GM19467 (cell line): ENCODE measurements at regions not wholly inside any gene's neighbourhood (a gene's known extent, or its start where the extent isn't known, plus 50 kb on each side); places are given as distances from the start of the nearest gene placed in this dataset.

Source experiments
- ATAC-seq: cut with Tn5 transposase; IDR thresholded peaks from one replicate; pipeline ENCODE4 v1.9.1; 2021; ENCODE audit warnings: mild to moderate bottlenecking, moderate library complexity; ENCODE audit not compliant: unreplicated experiment

DNA sequence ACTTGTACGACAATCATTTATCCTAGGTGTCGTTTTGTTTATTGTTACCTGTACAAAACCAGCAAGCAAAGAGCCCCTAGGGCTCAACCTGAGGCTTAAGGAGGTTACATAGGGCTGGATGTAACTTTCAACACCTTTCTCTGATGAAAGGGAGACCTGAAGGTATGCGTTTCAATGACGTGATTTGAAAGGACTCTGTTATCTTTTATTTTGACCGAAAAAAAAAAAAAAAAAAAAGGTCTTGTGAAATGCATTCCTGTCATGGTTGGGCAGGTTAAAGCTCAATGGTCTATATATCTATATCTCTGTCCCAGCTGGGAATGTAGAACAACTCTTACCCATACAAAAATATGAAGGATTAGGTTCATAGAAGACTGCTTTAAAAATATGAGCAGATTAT is 78.7 kb upstream of the SASH1 start:
- no peak for ATAC-seq

GRCh38 chr6:148265054-148265453 is 77.6 kb upstream of the SASH1 start:
- no peak for ATAC-seq

DNA sequence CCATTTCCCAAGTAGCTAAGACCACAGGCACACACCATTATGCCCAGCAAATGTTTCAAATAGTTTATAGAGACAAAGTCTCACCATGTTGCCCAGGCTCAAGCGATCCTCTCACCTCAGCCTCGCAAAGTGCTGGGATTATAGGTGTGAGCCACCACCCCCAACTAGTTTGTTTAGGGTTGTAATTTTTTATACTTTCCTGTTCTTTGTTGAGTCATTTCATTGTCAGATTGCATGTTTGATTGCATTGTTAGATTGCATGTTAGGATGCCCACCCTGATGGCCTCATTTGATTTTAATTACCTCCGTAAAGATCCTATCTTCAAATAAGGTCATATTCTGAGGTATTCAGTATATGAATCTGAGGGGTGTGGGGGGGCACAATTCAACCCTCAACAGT is 73.3 kb upstream of the SASH1 start:
- no peak for ATAC-seq

GRCh38 chr6:148271711-148272439 is 70.8 kb upstream of the SASH1 start:
- no peak for ATAC-seq

DNA sequence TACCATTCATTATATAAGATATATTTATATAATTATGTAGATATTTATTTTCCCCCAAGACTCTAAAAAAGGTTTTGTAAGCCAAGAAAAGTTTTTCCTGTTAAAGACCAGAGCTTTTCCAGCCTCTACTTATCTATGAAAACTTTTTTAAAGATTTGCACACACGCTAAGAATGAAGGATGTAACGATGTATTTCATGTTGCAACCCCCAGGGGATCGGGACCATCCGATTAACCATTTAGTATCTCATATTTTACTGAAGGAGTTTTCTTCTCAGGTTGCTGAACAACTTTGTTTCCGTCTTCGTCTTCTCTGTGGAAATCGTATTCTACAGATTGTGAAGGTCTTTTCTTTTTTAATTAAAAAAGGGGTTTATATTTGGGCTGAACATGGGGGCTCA is 70.0 kb upstream of the SASH1 start:
- ATAC-seq, result no peak

DNA sequence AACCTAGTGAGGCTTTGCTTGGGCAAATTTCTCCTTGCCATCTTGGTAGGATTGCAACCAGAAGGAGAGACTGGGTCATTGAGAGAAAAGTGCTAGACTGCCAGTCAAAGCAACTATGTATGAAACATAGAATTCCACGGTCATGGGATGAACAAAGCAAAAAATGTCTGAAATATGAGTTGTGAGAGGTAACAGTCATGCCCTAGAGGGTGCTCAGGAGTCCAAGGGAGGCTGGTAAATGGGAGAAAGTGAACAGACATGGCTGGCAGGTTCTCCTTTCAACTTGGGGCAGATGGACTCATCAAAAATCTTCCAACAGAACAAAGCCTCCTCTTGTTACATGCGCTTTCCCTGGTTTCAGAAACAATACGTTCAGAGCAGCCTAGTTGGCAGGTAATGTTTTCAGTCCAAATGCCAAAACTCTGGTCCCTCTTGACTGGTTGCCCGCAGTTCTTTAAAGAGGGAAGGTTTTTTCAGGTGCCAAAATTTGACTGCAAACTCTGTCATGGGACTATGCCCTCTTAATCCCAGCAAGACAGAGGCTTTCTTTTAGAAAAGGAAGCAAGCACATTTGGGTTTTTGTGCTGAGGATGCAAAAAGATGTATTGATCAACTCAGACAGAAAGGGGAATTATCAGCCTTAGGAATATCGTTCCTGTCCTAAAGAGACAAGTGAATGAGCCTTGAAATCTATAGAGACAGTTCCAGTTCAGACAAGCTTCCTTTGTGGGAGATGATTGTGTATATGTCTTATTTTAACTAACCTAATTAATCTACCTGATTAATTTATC is 68.5 kb upstream of the SASH1 start:
- ATAC-seq, result no peak

- ATAC-seq, result no peak
These were observed 67.8 kb upstream of the SASH1 start for GRCh38 chr6:148274809-148275208.

GRCh38 chr6:148285205-148285604 is 57.4 kb upstream of the SASH1 start:
- no peak for ATAC-seq

DNA sequence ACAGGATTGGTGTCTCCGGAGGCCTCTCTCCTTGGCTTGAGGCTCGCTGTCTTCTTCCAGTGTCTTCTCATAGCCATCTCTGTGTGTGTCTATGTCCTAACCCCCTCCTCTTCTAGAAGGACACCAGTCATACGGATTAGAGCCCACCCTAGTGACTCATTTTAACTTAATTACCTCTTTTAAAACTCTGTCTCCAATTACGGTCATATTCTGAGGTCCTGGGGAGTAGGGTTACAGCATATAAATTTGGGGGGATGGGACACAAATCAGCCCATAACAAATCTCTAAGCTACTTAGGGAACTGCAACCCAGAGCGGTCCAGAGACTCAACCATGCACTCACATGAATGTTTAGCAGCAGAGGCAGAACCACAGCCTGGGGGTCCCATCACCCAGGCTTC is 56.1 kb upstream of the SASH1 start:
- no peak for ATAC-seq

- ATAC-seq, result no peak
These were observed 54.9 kb upstream of the SASH1 start for GRCh38 chr6:148287623-148288333.

GRCh38 chr6:148288541-148288940 is 54.1 kb upstream of the SASH1 start:
- no peak for ATAC-seq

DNA sequence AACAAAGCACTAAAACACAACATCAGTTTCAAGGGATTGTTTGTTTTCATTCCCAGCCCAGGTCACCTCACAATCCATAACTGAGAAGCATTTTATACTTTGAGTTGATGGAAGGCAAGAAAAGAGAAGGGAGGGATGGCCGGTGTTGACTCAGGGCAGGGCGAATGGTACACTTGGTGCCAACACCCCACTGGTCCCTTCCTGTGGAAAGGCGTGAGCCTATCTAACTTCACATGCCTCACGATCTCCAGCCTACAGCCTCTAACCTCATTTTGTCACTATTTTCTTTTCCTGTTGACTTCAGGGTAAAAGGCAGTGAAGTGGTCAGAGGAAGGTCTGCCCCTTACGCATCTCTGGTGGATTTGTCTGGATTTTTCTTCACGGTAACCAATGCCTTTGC is 53.5 kb upstream of the SASH1 start:
- no peak for ATAC-seq

GRCh38 chr6:148291876-148292275 is 50.8 kb upstream of the SASH1 start:
- ATAC-seq, result no peak
